Left ventricle myocardium inferior (tissue), 1 donor: ENCODE measurements at regions not wholly inside any gene's neighbourhood (a gene's known extent, or its start where the extent isn't known, plus 50 kb on each side); places are given as distances from the start of the nearest gene placed in this dataset.

Source experiments
- DNase-seq: peaks from one replicate; pipeline ENCODE4 v3.0.0-alpha.2; 2020
- H3K27ac ChIP-seq: fragments of 200-600 bp; replicated peaks from 2 replicates; pipeline ENCODE4 v1.8.0; 2021
- H3K27me3 ChIP-seq: fragments of 200-600 bp; 2 replicates; pipeline ENCODE4 v1.8.0; 2021; ENCODE audit warnings: low read depth
- H3K36me3 ChIP-seq: fragments of 200-600 bp; 2 replicates; pipeline ENCODE4 v1.8.0; 2021
- H3K4me1 ChIP-seq: fragments of 200-600 bp; 2 replicates; pipeline ENCODE4 v1.8.0; 2021
- H3K4me3 ChIP-seq: fragments of 200-600 bp; 2 replicates; pipeline ENCODE4 v1.8.0; 2021; ENCODE audit warnings: mild to moderate bottlenecking, moderate library complexity
- H3K9me3 ChIP-seq: fragments of 200-600 bp; replicated peaks from 2 replicates; pipeline ENCODE4 v1.8.0; 2021
- CTCF ChIP-seq: fragments of 200-600 bp; IDR thresholded peaks from 2 replicates; pipeline ENCODE4 v1.8.0; 2021; ENCODE audit warnings: antibody characterized with exemption, mild to moderate bottlenecking, borderline replicate concordance
- intact Hi-C: fragments of 100-400 bp; cut with micrococcal nuclease; formaldehyde crosslinking; loops from one replicate; pipeline ENCODE4 v1.11.0; 2022
- donor health status: DM: no; HTN: yes; CAD: no; lungs with severe emphysema.

- no peak for TF ChIP-seq CTCF
- H3K27ac ChIP-seq, result peak overlapping the region; percentile 83
- H3K9me3 ChIP-seq, result no peaks in the 10 kb centered on the region
- H3K27me3 ChIP-seq, result no peaks in the 10 kb centered on the region
- peaks cover 96% of the 10 kb centered on the region for H3K4me1 ChIP-seq
- DNase-seq, result no peak
- intact Hi-C loops, result no loop called here
- H3K36me3 ChIP-seq, result no peaks in the 10 kb centered on the region
- H3K4me3 ChIP-seq, result no peak overlapping the region
Measured at GRCh38 chr12:124501827-124502226, 65.6 kb downstream of the NCOR2 start.

GRCh38 chr12:124501112-124501561, 66.3 kb downstream of the NCOR2 start:
- Histone ChIP-seq H3K27ac (peak overlapping the region; percentile 83), H3K36me3 (no peaks in the 10 kb centered on the region), H3K27me3 (no peaks in the 10 kb centered on the region), H3K4me3 (no peak overlapping the region), H3K9me3 (no peaks in the 10 kb centered on the region), H3K4me1 (peaks cover 96% of the 10 kb centered on the region)
- no peak for DNase-seq
- intact Hi-C loops, result no loop called here
- TF ChIP-seq CTCF, result no peak

GRCh38 chr12:124499898-124500244, 67.5 kb downstream of the NCOR2 start:
- intact Hi-C loops, result no loop called here
- Histone ChIP-seq H3K4me3 (no peak overlapping the region), H3K9me3 (no peaks in the 10 kb centered on the region), H3K4me1 (peaks cover 96% of the 10 kb centered on the region), H3K27ac (peak overlapping the region; percentile 83), H3K27me3 (no peaks in the 10 kb centered on the region), H3K36me3 (peaks cover 3% of the 10 kb centered on the region)
- TF ChIP-seq CTCF, result no peak
- no peak for DNase-seq

GRCh38 chr12:124499190-124499753, 68.1 kb downstream of the NCOR2 start:
- Histone ChIP-seq H3K27me3 (no peaks in the 10 kb centered on the region), H3K27ac (peak overlapping the region; percentile 83), H3K9me3 (no peaks in the 10 kb centered on the region), H3K4me1 (peaks cover 96% of the 10 kb centered on the region), H3K4me3 (no peak overlapping the region), H3K36me3 (peaks cover 9% of the 10 kb centered on the region)
- no peak for TF ChIP-seq CTCF
- intact Hi-C loops, result no loop called here
- DNase-seq, result no peak

- H3K4me3 ChIP-seq, result peak overlapping the region; percentile 19
- peaks cover 15% of the 10 kb centered on the region for H3K36me3 ChIP-seq
- intact Hi-C loops, result no loop called here
- no peaks in the 10 kb centered on the region for H3K27me3 ChIP-seq
- TF ChIP-seq CTCF, result no peak
- H3K4me1 ChIP-seq, result peaks cover 96% of the 10 kb centered on the region
- no peak for DNase-seq
- H3K27ac ChIP-seq, result peak overlapping the region; percentile 83
- H3K9me3 ChIP-seq, result no peaks in the 10 kb centered on the region
Measured at GRCh38 chr12:124498275-124499189, 68.9 kb downstream of the NCOR2 start.
